ENCODE measurements at regions not wholly inside any gene's neighbourhood (a gene's known extent, or its start where the extent isn't known, plus 50 kb on each side); places are given as distances from the start of the nearest gene placed in this dataset.

- TF ChIP-seq CTCF (IDR thresholded peaks at IDR 0.05; ENCODE audit: poor library complexity) (peak; percentile 65), EZH2phosphoT487 (IDR thresholded peaks at IDR 0.05; ENCODE audit: low read depth, severe bottlenecking, unreplicated experiment) (no peak)
Measured at GRCh38 chr4:53706422-53707032, 115.2 kb upstream of the LNX1 start.

Measured in hepatocyte (in vitro differentiated cells).